ENCODE measurements at regions not wholly inside any gene's neighbourhood (a gene's known extent, or its start where the extent isn't known, plus 50 kb on each side); places are given as distances from the start of the nearest gene placed in this dataset.

DNA sequence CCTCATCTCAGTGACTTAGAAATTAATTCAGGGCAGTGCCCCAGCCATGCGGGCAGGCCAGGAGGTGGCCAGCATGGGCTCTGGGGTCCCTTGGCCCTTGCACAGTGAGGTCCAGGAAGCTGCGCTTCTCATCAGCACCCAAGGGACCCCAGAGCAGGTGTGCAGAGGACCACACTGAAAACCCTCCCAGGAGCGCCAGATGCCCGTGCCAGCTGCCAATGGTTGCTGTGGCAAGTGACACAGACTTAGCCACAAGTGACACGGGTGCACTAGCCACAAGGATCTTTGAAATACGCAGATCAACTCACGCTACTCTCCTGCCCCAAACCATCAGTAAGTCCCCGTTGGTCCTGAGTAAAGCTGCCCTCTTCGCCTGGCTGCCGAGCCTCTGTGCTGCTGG lies 88.1 kb downstream of the ERMARD start:
- no peak overlapping the region for H4K8ac ChIP-seq (ENCODE audit: extremely low read depth, insufficient read depth, low read length)
- CTCF ChIA-PET (ENCODE audit: partially characterized antibody), result no interaction called here

More for the DNA sequence above, 88.1 kb downstream of the ERMARD start:
- H4K91ac ChIP-seq (replicated peaks; ENCODE audit: insufficient read length, low read length), result no peak overlapping the region
- no peak overlapping the region for H3K9ac ChIP-seq (replicated peaks in 1 of 4; ENCODE audit: extremely low read depth in 1 of 4, low read depth in 3 of 4, low read length in 3 of 4)
- H3K14ac ChIP-seq (ENCODE audit: insufficient read length), result no peak overlapping the region
- H2BK5ac ChIP-seq (ENCODE audit: low read depth, low read length), result 0 out of 2 replicates have a peak overlapping the region, but pooled peaks have one; percentile 7
- H4K5ac ChIP-seq (ENCODE audit: insufficient read length, low read depth, low read length), result no peak overlapping the region
- no peaks in the 10 kb centered on the region for H3K4me1 ChIP-seq (replicated peaks in 1 of 4; ENCODE audit: control insufficient read depth in 3 of 4, insufficient read depth in 4 of 4, low read length in 3 of 4)
- peaks cover 7% of the 10 kb centered on the region; the same call in 1 of the 2 replicates for H3K23me2 ChIP-seq (ENCODE audit: low read depth, low read length)
- peaks cover 0 to 5% of the 10 kb centered on the region in 2 experiments for H4K20me1 ChIP-seq (replicated peaks in 1 of 2; ENCODE audit: control insufficient read depth in 1 of 2, insufficient read depth in 2 of 2, low read length in 2 of 2)
- POLR2A ChIA-PET (ENCODE audit: partially characterized antibody), result no interaction called here
- no peak overlapping the region for H2AFZ ChIP-seq (ENCODE audit: low read length)
- no peak overlapping the region for H3K23ac ChIP-seq (ENCODE audit: insufficient read length)
- no peaks in the 10 kb centered on the region for H3K27me3 ChIP-seq (replicated peaks in 1 of 4; ENCODE audit: control insufficient read depth in 3 of 4, extremely low read depth in 1 of 4, insufficient read depth in 3 of 4, low read length in 3 of 4)
- H3K4me2 ChIP-seq (ENCODE audit: insufficient read depth in 1 of 2, low read depth in 2 of 2, low read length in 2 of 2), result no peak overlapping the region
- H3K4ac ChIP-seq (replicated peaks; ENCODE audit: insufficient read length, low read depth, low read length), result no peak overlapping the region
- H3K79me2 ChIP-seq (ENCODE audit: control insufficient read depth in 1 of 2, insufficient read depth in 2 of 2, low read length in 2 of 2), result no peaks in the 10 kb centered on the region
- DNase-seq (ENCODE audit: low read depth in 1 of 2, low spot score in 2 of 2) (no peak), FAIRE-seq (no peak)
- H2BK20ac ChIP-seq (ENCODE audit: low read length), result no peak overlapping the region
- no peak overlapping the region for H2BK120ac ChIP-seq (replicated peaks; ENCODE audit: low read depth, low read length)
- no peak overlapping the region for H3K27ac ChIP-seq (ENCODE audit: low read depth, low read length)
- H2BK12ac ChIP-seq (ENCODE audit: low read depth, low read length), result no peak overlapping the region
- no peaks in the 10 kb centered on the region for H3K79me1 ChIP-seq (ENCODE audit: low read depth, low read length)
- no peak overlapping the region for H2BK15ac ChIP-seq (ENCODE audit: low read length)
- no peak overlapping the region for H2AK5ac ChIP-seq (ENCODE audit: low read depth, low read length)
- no peak for TF ChIP-seq TBP (IDR thresholded peaks at IDR 0.05; ENCODE audit: low read depth, low read length)
- TF ChIP-seq EP300 (IDR thresholded peaks at IDR 0.05; ENCODE audit: borderline replicate concordance in 1 of 2, low read depth in 2 of 2, low read length in 2 of 2), result no peak
- no peak for TF ChIP-seq GABPA (IDR thresholded peaks at IDR 0.05; ENCODE audit: borderline replicate concordance, insufficient read depth, low read length)
- no peak for TF ChIP-seq BACH1 (IDR thresholded peaks at IDR 0.05; ENCODE audit: low read length)
- no peak for TF ChIP-seq SIRT6 (IDR thresholded peaks at IDR 0.05; ENCODE audit: low read length)
- no peak for TF ChIP-seq HDAC2 (IDR thresholded peaks at IDR 0.05; ENCODE audit: borderline replicate concordance in 1 of 2, low read depth in 2 of 2, low read length in 2 of 2)
- no peak overlapping the region for H3K4me3 ChIP-seq (ENCODE audit: extremely low read depth in 1 of 4, insufficient read depth in 2 of 4, low read depth in 3 of 4, low read length in 4 of 4)
- WGBS, 2 experiments (ENCODE audit: extremely low coverage in 1 of 2, insufficient coverage in 1 of 2, insufficient read length in 1 of 2, insufficient replicate concordance in 2 of 2, low coverage in 1 of 2, low lambda C conversion rate in 2 of 2, missing lambda C conversion rate in 1 of 2), result 96% methylated on average over 10 of the region's 10 CpGs; no CpG with 5 or more reads in 1 of the 2 experiments
- no peak overlapping the region for H3K18ac ChIP-seq (ENCODE audit: extremely low read depth, low read length)
- no peaks in the 10 kb centered on the region for H3K36me3 ChIP-seq (ENCODE audit: control insufficient read depth in 2 of 4, insufficient read depth in 4 of 4, low read length in 3 of 4)
- no peak overlapping the region for H3K56ac ChIP-seq (replicated peaks; ENCODE audit: insufficient read length, low read depth, low read length)
- H3K9me3 ChIP-seq (ENCODE audit: insufficient read depth in 2 of 2, low read depth in 1 of 2, low read length in 1 of 2), result no peaks in the 10 kb centered on the region

Data from H1 (cell line).